HG03571 (cell line): ENCODE measurements at regions not wholly inside any gene's neighbourhood (a gene's known extent, or its start where the extent isn't known, plus 50 kb on each side); places are given as distances from the start of the nearest gene placed in this dataset.

ENCODE experiments used
- ATAC-seq: cut with Tn5 transposase; IDR thresholded peaks from one replicate; pipeline ENCODE4 v1.9.1; 2021; ENCODE audit not compliant: unreplicated experiment

GRCh38 chr3:18051306-18051705 lies 308.9 kb upstream of the TBC1D5 start:
- no peak for ATAC-seq

DNA sequence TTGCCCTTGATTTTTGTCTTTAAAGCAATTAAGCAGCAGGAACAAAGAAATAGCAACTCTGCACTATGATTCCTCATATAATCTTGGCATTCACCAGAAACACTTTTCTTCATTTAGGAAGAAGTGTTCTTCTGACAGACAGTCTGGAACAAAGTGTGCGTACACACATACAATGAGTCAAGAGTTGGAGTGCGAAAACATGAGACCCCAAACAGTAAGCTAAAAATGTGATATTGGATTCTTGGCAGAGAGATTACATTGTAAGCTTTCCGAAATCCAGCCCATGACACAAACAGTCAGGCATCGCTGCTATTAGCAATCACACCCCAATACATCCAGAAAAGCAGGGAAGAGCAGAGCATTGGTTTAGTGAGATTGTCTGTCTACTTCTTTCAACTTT lies 306.7 kb upstream of the TBC1D5 start:
- ATAC-seq: no peak

- ATAC-seq: no peak
Measured at GRCh38 chr3:18047052-18047451, 304.6 kb upstream of the TBC1D5 start.

- ATAC-seq: no peak
Measured at GRCh38 chr3:18046131-18046915, 303.9 kb upstream of the TBC1D5 start.

GRCh38 chr3:18044971-18045880 lies 302.8 kb upstream of the TBC1D5 start:
- ATAC-seq: no peak

DNA sequence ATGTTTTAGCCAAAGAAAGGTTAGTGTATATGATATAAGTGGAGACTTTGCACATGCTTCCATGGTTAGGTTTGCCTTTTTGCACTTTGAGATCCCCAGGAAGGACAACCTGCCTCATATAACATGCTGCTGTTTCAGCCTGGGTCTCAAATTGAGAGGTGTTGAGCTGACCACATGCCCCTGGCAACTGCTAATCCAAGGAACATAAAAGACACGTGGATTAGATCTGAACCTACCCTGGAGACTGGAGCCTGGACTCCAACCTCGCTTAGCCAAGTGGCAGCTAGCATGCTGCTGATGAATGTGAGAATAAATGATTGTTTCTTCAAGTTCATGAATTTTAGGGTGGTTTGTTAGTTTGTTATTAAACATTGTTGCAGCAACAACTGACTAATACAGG lies 301.8 kb upstream of the TBC1D5 start:
- ATAC-seq: no peak

- no peak for ATAC-seq
Measured at GRCh38 chr3:18036450-18036815, 294.0 kb upstream of the TBC1D5 start.

- ATAC-seq: no peak
Measured at GRCh38 chr3:18035641-18036449, 293.4 kb upstream of the TBC1D5 start.

GRCh38 chr3:18033581-18034108 lies 291.2 kb upstream of the TBC1D5 start:
- ATAC-seq: no peak

- no peak for ATAC-seq
Measured at GRCh38 chr3:18030371-18030870, 288.0 kb upstream of the TBC1D5 start.

DNA sequence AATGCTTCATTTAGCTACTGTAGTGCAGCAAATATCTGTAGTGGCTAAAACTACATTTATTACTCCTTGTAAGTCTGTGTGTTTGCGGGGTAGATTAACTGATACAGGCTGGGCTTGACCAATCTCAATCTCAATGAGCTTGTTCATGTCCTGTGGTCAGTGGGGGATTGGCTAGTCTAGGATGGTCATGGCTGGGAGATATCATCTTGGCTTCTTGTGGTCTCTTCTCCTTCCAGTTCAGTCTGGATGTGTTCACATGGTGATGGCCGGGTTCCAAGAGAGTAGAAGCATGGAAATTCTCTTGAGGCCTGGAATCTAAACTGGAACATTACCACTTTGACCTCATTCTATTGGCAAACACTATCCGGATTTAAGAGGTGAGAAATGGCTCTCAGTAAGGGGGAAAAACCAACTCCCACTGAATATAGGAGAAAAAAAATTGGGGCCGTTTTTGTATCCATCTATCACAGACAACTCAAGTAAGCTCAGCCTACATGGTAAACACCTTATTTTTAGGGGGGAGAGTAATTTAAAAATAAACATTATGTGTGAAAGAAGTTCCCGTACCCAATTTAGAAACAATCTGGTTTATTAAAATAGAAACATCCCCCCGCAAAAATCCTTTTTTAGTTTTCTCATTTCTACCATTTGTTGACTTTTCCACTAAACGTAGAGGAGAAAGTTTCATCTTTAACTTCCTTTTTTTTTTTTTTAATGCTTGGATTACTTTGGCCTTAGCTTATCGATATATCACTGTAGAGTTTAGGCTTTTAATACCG lies 284.9 kb upstream of the TBC1D5 start:
- ATAC-seq: no peak

GRCh38 chr3:18024715-18025114 lies 282.3 kb upstream of the TBC1D5 start:
- ATAC-seq: no peak

GRCh38 chr3:18019161-18019495 lies 276.7 kb upstream of the TBC1D5 start:
- no peak for ATAC-seq

- no peak for ATAC-seq
Measured at GRCh38 chr3:18018491-18019160, 276.2 kb upstream of the TBC1D5 start.

- no peak for ATAC-seq
Measured at GRCh38 chr3:18016366-18016765, 273.9 kb upstream of the TBC1D5 start.

DNA sequence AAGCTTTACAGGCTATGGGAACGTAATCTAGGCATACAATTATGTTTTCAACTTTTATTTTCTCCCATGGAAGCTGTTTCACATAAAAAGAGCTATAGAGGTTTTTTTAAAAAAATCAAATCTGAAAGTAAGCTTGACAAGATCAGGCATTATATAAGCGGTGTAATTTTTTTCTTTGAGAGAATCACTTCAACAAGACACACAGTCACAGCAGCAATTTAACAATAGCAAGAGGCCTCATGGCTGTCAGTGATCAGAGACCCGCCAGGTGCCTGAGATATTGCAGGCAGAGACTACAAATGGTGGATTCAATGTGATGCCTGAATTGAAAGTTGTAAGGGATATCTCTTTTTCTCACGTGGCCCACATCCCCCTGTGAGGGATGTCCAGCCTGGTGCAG lies 270.5 kb upstream of the TBC1D5 start:
- no peak for ATAC-seq

DNA sequence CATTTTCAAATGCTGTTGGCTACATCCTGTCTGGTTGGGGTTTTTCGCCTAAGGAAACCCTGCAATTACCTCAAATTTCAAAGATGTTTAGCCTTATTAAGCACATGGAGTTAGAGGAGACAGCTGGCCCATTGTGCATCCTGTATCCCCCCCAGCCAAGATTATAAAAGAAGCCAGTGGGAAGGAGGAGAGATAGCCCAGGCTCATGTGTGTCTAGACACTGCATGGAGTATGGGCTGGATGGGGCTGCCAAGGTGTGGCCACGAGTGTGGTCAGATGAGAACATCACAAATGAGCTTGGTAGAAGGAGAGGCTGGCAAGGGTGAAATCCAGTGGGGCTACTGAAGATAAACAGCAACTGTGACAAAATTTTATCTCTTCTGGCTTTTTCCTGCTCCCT lies 270.0 kb upstream of the TBC1D5 start:
- no peak for ATAC-seq

DNA sequence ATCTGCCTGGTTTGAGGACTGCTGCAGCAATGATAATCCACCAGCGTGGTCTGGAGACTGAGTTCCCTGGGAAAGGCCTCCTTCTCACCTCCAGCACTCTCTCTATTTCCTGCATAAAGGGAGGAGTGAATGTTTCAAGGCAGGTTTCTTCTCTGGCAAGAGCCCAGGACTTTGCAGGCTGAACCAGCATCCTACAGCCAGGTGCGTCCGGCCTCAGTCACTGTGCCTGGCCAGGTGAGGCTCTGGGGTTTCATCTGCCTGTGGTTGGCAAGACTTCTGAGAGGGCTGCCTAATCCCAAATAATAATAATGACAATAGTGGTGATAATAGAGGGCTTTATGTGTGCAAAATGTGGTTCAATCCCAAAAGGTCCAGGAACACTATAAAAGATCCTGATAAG lies 269.0 kb upstream of the TBC1D5 start:
- ATAC-seq: no peak

- no peak for ATAC-seq
Measured at GRCh38 chr3:18010001-18010400, 267.6 kb upstream of the TBC1D5 start.
